ENCODE measurements at regions not wholly inside any gene's neighbourhood (a gene's known extent, or its start where the extent isn't known, plus 50 kb on each side); places are given as distances from the start of the nearest gene placed in this dataset.
"Not testable (repeated sequence)": the region's sequence is repeated elsewhere in the genome, so short reads cannot be mapped to it uniquely, and the experiment has no call there.

DNA sequence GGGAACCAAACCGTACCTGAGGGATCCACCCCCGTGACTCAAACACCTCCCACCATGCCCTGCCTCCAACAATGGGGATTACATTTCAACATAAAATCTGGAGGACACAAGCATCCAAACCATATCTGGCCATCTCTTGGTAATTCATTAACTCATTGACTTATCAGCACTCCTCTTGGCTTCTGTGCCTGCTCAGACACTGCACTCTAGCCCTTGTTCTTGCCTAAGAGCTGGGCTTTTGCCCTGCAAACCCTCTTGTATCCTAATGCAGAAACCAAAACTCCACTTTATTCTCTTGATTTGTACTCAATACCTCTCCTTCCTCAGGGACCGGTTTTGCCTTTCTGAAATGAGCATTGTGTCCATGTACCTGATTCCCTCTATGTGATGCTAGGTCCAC is 330.2 kb upstream of the FZD8 start:
- no peak for DNase-seq
- TF ChIP-seq, protein P1, sequence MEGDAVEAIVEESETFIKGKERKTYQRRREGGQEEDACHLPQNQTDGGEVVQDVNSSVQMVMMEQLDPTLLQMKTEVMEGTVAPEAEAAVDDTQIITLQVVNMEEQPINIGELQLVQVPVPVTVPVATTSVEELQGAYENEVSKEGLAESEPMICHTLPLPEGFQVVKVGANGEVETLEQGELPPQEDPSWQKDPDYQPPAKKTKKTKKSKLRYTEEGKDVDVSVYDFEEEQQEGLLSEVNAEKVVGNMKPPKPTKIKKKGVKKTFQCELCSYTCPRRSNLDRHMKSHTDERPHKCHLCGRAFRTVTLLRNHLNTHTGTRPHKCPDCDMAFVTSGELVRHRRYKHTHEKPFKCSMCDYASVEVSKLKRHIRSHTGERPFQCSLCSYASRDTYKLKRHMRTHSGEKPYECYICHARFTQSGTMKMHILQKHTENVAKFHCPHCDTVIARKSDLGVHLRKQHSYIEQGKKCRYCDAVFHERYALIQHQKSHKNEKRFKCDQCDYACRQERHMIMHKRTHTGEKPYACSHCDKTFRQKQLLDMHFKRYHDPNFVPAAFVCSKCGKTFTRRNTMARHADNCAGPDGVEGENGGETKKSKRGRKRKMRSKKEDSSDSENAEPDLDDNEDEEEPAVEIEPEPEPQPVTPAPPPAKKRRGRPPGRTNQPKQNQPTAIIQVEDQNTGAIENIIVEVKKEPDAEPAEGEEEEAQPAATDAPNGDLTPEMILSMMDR (IDR thresholded peaks at IDR 0.05) = no peak

DNA sequence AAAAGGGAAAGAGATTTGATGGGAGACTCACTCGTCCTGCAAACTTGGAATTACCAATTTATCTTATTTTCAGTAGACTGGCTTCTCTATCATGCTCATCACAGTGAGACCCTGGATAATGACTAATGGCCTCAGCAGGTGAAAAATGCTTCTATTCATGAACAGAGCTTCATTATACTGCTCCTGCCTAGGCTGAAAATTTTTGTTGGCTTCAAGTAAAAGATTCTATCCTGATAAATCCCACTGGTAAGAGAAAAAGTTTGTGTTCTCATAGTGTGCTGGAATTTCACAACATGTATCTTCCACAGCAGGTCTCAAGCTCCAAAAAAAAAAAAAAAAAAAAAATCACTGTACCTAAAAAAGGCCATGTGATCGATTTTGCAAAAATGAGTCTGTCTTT is 329.3 kb upstream of the FZD8 start:
- ATAC-seq = no peak

More for the DNA sequence above, 330.2 kb upstream of the FZD8 start:
- Histone ChIP-seq H3K4me1 (no peaks in the 10 kb centered on the region), H3K4me3 (no peak overlapping the region), H3K9me3 (peaks cover 0 to 3% of the 10 kb centered on the region in 2 donors), H3K36me3 (no peaks in the 10 kb centered on the region), H3K27me3 (no peaks in the 10 kb centered on the region), H3K27ac (no peak overlapping the region)
- intact Hi-C loops (cut with DNase I) = no loop called here
- ATAC-seq = no peak

DNA sequence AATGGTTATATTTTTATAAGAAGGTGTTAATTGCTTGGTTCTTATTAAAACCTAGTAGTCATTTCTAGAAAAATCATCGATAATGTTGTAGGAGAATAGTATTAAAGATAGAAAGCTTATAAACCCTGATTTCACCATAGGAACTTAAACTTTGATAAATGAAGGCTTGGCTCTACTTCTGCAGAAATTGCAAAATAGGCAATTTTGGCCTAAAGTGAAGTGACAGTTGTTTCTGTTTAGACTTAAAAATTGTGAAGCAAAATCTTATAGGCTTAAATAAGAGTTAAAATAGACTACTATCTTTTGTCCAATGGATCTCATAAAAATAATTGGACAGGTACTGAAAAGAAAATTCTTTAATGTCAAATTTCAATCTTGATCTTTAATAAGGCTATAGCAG is 321.6 kb upstream of the FZD8 start:
- intact Hi-C loops (cut with DNase I) = no loop called here
- Histone ChIP-seq H3K36me3 (no peaks in the 10 kb centered on the region), H3K27ac (no peak overlapping the region), H3K27me3 (no peaks in the 10 kb centered on the region), H3K9me3 (peaks cover 0 to 2% of the 10 kb centered on the region in 2 donors), H3K4me3 (no peak overlapping the region), H3K4me1 (no peaks in the 10 kb centered on the region)
- DNase-seq (no peak), ATAC-seq (no peak)
- TF ChIP-seq, protein P1 (IDR thresholded peaks at IDR 0.05) = no peak

More for the DNA sequence above, 329.3 kb upstream of the FZD8 start:
- intact Hi-C loops (cut with DNase I) = no loop called here
- Histone ChIP-seq H3K27me3 (no peaks in the 10 kb centered on the region), H3K9me3 (peaks cover 0 to 3% of the 10 kb centered on the region in 2 donors), H3K4me3 (no peak overlapping the region), H3K27ac (no peak overlapping the region), H3K4me1 (no peaks in the 10 kb centered on the region), H3K36me3 (no peaks in the 10 kb centered on the region)
- TF ChIP-seq, protein P1 (IDR thresholded peaks at IDR 0.05) = no peak
- no peak for DNase-seq

DNA sequence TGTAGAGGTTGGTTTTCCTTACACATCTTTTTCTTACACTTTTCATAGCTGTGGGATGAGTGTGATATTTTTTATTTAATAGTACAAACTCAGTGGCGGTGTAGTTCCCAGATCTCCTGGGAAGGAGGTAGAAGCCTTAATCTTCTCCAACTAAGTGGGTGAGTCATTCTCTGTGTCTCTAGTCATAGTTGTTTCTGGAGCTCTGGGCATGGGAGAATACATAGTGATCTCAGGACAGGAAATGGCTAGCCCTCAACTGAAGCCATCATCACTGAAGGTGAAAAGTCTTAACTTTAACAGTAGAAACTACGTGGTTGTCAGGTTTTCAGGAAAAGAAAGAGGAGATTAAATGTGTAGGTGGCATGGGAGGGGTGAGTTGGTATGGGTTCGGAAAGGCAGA is 319.4 kb upstream of the FZD8 start:
- no peak overlapping the region for H3K27ac ChIP-seq
- no peak for ATAC-seq
- no peak for DNase-seq
- TF ChIP-seq, protein P1 (IDR thresholded peaks at IDR 0.05) = no peak
- H3K36me3 ChIP-seq = no peaks in the 10 kb centered on the region
- H3K27me3 ChIP-seq = no peaks in the 10 kb centered on the region
- H3K4me3 ChIP-seq = no peak overlapping the region
- no peaks in the 10 kb centered on the region for H3K4me1 ChIP-seq
- intact Hi-C loops (cut with DNase I) = no loop called here
- peaks cover 0 to 2% of the 10 kb centered on the region in 2 donors for H3K9me3 ChIP-seq

DNA sequence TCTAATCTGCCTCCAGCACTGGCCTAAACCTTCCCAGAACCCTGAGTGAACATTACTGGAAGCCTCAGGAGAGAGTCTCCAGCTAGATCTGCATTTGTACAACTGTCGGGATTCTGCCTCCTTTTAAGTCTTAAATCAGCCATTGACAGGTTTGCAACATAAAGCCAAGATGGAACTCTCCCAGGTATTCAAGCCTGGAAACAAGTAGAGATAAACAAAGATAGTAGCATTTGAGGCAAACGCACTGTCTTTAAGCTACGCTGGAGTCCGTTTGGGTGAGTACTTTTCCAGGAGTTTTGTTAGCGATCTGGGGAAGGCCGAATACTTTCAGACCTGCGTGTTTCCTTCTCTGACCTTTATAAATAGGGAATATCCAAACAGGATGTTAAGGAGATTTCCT is 317.2 kb upstream of the FZD8 start:
- H3K4me3 ChIP-seq = no peak overlapping the region
- TF ChIP-seq, protein P1 (IDR thresholded peaks at IDR 0.05) = no peak
- no peak overlapping the region for H3K27ac ChIP-seq
- H3K9me3 ChIP-seq = no peaks in the 10 kb centered on the region
- no peak for ATAC-seq
- DNase-seq = no peak
- no peaks in the 10 kb centered on the region for H3K4me1 ChIP-seq
- intact Hi-C loops (cut with DNase I) = no loop called here
- no peaks in the 10 kb centered on the region for H3K27me3 ChIP-seq
- no peaks in the 10 kb centered on the region for H3K36me3 ChIP-seq

DNA sequence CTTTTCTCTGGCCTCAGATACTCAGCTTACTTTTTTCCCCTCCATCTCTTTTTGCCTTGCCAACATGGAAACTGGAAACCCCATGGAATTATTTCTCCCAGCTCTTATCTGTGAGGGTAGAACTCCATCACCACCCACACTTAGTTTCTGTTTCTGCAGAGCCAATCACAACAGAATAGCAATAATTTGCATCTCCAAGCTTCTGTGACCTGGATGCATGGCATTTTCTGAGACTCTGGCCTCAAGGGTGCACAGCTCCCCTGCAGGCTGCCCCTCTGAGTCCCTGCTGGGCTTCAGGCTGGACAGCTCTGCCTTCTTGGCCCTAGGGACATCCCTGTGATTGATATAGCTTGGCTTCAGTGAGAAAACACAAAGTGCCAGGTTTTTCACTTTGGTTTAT is 316.5 kb upstream of the FZD8 start:
- DNase-seq; H3K27me3 ChIP-seq; H3K9me3 ChIP-seq; H3K4me3 ChIP-seq; H3K27ac ChIP-seq; H3K4me1 ChIP-seq; intact Hi-C loops (cut with DNase I); ATAC-seq; H3K36me3 ChIP-seq: not testable (repeated sequence)

All from left lung (tissue), 4 donors.